Smooth muscle cell (in vitro differentiated cells): ENCODE measurements at regions not wholly inside any gene's neighbourhood (a gene's known extent, or its start where the extent isn't known, plus 50 kb on each side); places are given as distances from the start of the nearest gene placed in this dataset.

Source experiments
- DNase-seq: peaks from one replicate; lab custom pipeline; 2025; ENCODE audit not compliant: unreplicated experiment; lab: John Stamatoyannopoulos, UW
- H2AFZ ChIP-seq: fragments of 200-600 bp; sonication (generic); 2 replicates; pipeline ENCODE4 v1.6.0; 2016; ENCODE audit warnings: antibody characterized with exemption, low read depth, mild to moderate bottlenecking
- H3F3A ChIP-seq: fragments of 200-600 bp; sonication (generic); 2 replicates; pipeline ENCODE4 v1.6.0; 2017; ENCODE audit warnings: antibody characterized with exemption, low read depth
- H3K27ac ChIP-seq: fragments of 200-600 bp; sonication (generic); 2 replicates; pipeline ENCODE4 v1.5.1; 2016; ENCODE audit warnings: low read depth, mild to moderate bottlenecking
- H3K27me3 ChIP-seq: fragments of 200-600 bp; sonication (generic); 2 replicates; pipeline ENCODE4 v1.6.1; 2016; ENCODE audit warnings: low read depth, mild to moderate bottlenecking
- H3K36me3 ChIP-seq: fragments of 200-600 bp; sonication (generic); 2 replicates; pipeline ENCODE4 v1.5.1; 2016; ENCODE audit warnings: low read depth
- H3K4me1 ChIP-seq: fragments of 200-600 bp; sonication (generic); 2 replicates; pipeline ENCODE4 v1.5.1; 2016; ENCODE audit warnings: low read depth
- H3K4me2 ChIP-seq: fragments of 200-600 bp; sonication (generic); 2 replicates; pipeline ENCODE4 v1.6.0; 2016; ENCODE audit warnings: mild to moderate bottlenecking
- H3K4me3 ChIP-seq: fragments of 200-600 bp; sonication (generic); 2 replicates; pipeline ENCODE4 v1.5.1; 2016; ENCODE audit warnings: mild to moderate bottlenecking
- H3K79me2 ChIP-seq: fragments of 200-600 bp; sonication (generic); 2 replicates; pipeline ENCODE4 v1.6.0; 2016; ENCODE audit warnings: low read depth, mild to moderate bottlenecking
- H3K9ac ChIP-seq: fragments of 200-600 bp; sonication (generic); 2 replicates; pipeline ENCODE4 v1.6.0; 2016; ENCODE audit warnings: low read depth
- H3K9me3 ChIP-seq: fragments of 200-600 bp; sonication (generic); replicated peaks from 2 replicates; pipeline ENCODE4 v1.5.1; 2016; ENCODE audit warnings: low read depth
- H4K20me1 ChIP-seq: fragments of 200-600 bp; sonication (generic); 2 replicates; pipeline ENCODE4 v1.6.0; 2016; ENCODE audit warnings: low read depth
- WGBS: methylation state at CpG from one replicate; pipeline ENCODE4 v1.1.7; 2016; ENCODE audit warnings: low lambda C conversion rate; 5-methylcytosine and 5-hydroxymethylcytosine counted together
- TF ChIP-seq, protein P1 (sequence below): fragments of 200-600 bp; sonication (generic); IDR thresholded peaks from 2 replicates; pipeline ENCODE4 v1.5.1; 2017; ENCODE audit warnings: borderline replicate concordance, mild to moderate bottlenecking, antibody characterized with exemption; ENCODE audit not compliant: insufficient read depth, poor library complexity, severe bottlenecking

DNA sequence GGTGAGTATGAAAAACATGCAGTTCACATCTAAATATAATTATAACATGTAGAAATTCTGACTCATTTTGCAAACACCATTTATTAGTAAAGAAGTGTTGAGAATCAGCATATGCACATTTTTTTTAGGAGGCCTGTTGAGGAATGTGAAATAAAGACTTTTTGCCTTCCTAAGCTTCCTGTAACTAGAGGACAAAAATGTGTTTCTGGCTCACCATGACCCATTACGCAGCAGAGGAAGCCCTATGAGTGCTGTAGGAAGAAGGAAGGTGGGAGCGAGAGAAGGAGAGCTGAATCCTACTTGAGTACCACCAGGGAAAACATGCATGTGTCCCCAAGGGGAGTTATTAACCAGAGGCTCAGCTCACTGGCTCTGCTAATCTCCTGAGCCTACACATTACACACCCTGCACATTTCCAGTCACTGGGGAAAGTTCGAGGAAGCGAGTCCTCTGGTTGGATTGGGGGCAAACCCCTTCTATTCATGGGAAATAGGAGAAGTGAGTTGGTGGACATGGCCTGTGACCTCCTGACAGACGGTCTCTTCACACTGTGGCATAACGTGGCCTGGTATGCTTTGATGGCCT, 540.5 kb upstream of the JAG1 start:
- Histone ChIP-seq H3K79me2 (no peaks in the 10 kb centered on the region), H3K4me1 (peaks cover 11% of the 10 kb centered on the region), H3K9me3 (no peaks in the 10 kb centered on the region), H3K27ac (peak overlapping the region; percentile 29), H3K9ac (no peak overlapping the region), H3F3A (peaks cover 13% of the 10 kb centered on the region), H3K4me2 (peak overlapping the region; percentile 33), H3K4me3 (no peak overlapping the region), H4K20me1 (no peaks in the 10 kb centered on the region), H3K27me3 (no peaks in the 10 kb centered on the region), H3K36me3 (no peaks in the 10 kb centered on the region), H2AFZ (peak overlapping the region; percentile 53)
- 22% methylated on average over 6 of the region's 6 CpGs for WGBS
- TF ChIP-seq, protein P1, sequence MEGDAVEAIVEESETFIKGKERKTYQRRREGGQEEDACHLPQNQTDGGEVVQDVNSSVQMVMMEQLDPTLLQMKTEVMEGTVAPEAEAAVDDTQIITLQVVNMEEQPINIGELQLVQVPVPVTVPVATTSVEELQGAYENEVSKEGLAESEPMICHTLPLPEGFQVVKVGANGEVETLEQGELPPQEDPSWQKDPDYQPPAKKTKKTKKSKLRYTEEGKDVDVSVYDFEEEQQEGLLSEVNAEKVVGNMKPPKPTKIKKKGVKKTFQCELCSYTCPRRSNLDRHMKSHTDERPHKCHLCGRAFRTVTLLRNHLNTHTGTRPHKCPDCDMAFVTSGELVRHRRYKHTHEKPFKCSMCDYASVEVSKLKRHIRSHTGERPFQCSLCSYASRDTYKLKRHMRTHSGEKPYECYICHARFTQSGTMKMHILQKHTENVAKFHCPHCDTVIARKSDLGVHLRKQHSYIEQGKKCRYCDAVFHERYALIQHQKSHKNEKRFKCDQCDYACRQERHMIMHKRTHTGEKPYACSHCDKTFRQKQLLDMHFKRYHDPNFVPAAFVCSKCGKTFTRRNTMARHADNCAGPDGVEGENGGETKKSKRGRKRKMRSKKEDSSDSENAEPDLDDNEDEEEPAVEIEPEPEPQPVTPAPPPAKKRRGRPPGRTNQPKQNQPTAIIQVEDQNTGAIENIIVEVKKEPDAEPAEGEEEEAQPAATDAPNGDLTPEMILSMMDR = no peak
- DNase-seq = no peak

DNA sequence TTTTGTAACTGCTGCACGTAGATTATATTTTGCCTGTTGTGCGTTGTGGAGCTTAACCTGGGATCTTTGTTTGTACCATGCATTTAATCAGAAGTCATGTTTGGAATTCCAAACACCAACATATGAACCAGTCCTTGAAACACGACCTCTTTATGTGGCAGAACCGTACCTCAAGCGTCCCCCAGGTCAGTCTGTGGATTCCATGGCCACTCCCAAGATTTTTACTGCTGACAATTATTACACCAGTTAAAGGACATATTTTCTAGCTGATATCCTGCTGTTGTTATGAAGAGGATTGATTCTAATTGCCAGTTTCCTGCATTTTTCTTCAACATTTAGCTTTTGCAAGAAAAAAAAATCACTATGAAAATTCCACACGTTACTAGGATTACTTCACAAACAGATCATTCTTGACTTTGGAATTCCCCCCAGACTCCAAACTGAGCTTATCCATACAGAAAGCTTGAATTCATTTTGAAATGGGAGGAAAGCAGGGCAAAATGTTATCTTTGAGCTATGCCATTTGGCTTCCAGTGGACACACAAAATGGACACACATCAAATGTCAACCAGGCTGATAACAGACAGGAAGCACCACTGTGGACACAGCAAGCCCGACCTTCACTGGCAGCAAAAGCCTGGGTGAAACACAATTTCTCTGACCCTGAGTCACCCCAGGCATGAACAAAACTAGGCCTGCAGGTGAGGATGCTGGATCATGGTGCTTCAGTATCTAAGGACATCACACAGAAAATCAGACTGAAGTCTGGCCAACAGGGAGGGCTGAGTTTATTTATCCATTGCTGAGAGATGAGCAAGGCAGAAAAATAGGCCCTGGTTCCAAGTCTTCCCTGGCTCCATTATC, 542.9 kb upstream of the JAG1 start:
- TF ChIP-seq, protein P1 = no peak
- H3K4me1 ChIP-seq = peaks cover 11% of the 10 kb centered on the region
- no peaks in the 10 kb centered on the region for H3K79me2 ChIP-seq
- peak overlapping the region; percentile 52 for H2AFZ ChIP-seq
- H3K9me3 ChIP-seq = no peaks in the 10 kb centered on the region
- no peaks in the 10 kb centered on the region for H4K20me1 ChIP-seq
- no peaks in the 10 kb centered on the region for H3K27me3 ChIP-seq
- H3K4me2 ChIP-seq = peak overlapping the region; percentile 50
- DNase-seq = no peak
- 45% methylated on average over 7 of the region's 7 CpGs for WGBS
- H3F3A ChIP-seq = peaks cover 7% of the 10 kb centered on the region
- H3K4me3 ChIP-seq = no peak overlapping the region
- H3K27ac ChIP-seq = peak overlapping the region; percentile 68
- no peaks in the 10 kb centered on the region for H3K36me3 ChIP-seq
- H3K9ac ChIP-seq = peak overlapping the region; percentile 30

DNA sequence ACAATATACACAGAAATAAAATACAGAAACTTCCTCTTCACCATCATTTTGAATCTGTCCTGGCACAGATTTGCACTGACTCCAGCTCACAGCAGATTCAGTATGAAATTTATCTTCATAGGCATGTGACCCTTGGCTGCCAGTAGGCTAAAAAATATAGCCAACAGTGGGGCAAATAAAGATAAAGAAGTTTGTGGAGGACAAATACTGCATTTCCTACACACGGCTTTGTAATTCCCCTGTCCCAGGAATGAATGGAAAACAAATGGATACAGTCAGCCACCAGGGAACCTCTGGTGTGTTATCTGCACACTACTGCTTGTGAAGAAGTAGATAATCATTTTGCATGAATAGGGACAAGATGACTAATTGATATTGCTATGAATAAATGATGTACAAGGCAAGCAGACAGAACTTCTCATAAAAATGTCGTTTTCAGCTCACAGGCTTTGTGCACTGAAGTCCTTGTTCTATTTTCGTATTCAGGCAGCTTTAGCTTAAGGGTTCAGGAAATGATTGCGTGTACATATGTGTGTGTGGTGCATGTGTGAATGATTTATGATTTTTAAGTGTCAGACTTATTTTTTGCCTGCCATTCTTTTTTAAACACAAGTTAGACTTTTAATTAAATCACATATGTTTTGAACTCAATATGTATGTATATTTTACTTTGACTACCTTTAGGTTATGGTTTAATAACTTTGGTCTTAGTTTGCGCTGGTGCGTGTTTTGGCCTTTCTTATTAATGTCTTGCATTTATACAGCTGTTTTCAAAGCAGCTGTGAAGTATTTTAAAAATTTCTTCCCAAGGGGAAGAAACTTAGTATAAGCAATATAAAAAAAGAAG, 543.8 kb upstream of the JAG1 start:
- TF ChIP-seq, protein P1 = no peak
- Histone ChIP-seq H3K36me3 (no peaks in the 10 kb centered on the region), H3F3A (peaks cover 7% of the 10 kb centered on the region), H2AFZ (no peak overlapping the region), H3K4me3 (no peak overlapping the region), H3K9me3 (no peaks in the 10 kb centered on the region), H3K27ac (peak overlapping the region; percentile 68), H4K20me1 (no peaks in the 10 kb centered on the region), H3K9ac (peak overlapping the region; percentile 30), H3K4me1 (peaks cover 11% of the 10 kb centered on the region), H3K27me3 (no peaks in the 10 kb centered on the region), H3K4me2 (peak overlapping the region; percentile 50), H3K79me2 (no peaks in the 10 kb centered on the region)
- 49% methylated on average over 6 of the region's 6 CpGs for WGBS
- no peak for DNase-seq
